NCI-H345 (cell line): ENCODE measurements at regions not wholly inside any gene's neighbourhood (a gene's known extent, or its start where the extent isn't known, plus 50 kb on each side); places are given as distances from the start of the nearest gene placed in this dataset.
"Not testable (repeated sequence)": the region's sequence is repeated elsewhere in the genome, so short reads cannot be mapped to it uniquely, and the experiment has no call there.

Experiments used
- DNase-seq: peaks from one replicate; lab custom pipeline; 2025; lab: John Stamatoyannopoulos, UW

DNA sequence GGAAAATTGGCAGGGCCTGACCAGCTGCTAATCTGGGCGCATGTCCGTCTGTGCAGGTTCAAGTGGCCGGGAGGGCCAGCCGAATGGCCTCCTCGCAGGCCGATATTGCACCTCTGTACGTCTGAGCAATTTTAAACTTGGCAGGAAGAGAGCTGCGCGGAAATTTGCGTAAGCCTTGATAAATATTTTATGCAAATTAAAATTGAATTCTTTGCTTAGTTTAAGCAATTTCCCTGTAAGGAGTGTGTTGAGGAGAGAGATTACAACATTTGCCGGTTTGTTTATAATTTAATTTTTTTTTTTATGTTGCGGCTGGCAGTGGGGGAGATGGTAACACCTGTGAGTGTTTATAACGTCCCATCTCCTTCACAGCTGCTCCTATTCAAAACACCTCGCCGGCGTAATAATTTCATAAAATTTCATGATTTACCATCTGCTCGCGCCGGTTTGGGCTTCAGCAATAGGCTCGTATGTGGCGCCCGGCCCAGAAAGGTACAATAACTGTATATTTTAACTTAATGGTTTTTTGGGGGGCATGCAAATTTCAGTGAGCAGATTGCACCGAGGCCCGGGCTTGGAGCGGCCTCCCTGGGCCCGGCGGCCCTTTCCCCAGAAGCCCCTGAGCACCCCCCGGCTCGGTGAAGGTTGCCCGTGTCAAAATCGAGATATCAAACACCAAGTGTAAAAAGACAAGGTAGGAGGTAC lies 269.4 kb upstream of the MVB12B start:
- no peak for DNase-seq

DNA sequence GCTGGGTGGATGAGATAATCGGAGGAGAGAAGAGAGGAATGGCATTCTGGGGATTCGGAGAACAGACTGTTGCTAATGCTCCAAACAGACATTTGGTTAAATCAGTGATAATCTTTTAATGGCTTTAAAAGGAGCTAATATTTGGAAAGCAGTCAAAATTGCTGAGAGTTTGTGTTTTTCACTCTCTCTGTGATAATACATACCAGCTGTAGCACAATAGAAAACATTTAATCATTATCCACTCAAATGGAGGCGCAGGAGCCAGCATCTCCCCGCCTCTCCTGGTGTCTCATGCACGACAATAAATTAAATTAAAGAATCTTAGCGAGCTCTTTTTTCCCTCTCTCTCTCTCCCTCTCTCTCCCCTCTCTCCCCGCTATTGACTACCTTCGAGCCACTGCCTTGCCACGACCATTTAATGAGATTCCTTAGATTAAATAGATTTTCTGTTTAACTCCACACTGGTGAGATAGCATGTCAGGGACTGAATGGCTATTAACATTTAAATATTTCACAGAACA lies 268.6 kb upstream of the MVB12B start:
- DNase-seq = no peak

DNA sequence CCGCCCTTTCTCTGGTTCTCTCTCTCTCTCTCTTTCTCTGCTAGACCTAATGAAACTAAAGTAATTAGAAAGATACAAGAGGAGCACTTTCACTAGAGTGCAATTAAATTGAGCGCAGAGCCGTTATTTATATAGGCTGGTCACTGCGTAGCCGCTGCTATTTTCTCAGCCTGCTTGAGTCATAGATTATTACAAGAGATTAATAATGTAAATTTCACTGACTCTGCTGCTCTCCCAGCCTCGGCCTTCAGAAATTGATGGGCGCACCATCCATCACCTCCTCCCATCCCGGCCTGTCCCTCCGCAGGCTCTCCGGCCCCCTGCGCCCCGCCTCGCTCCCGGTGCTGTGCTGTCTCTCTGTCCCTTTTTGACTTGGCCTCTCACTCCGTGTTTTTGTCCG lies 268.0 kb upstream of the MVB12B start:
- no peak for DNase-seq

DNA sequence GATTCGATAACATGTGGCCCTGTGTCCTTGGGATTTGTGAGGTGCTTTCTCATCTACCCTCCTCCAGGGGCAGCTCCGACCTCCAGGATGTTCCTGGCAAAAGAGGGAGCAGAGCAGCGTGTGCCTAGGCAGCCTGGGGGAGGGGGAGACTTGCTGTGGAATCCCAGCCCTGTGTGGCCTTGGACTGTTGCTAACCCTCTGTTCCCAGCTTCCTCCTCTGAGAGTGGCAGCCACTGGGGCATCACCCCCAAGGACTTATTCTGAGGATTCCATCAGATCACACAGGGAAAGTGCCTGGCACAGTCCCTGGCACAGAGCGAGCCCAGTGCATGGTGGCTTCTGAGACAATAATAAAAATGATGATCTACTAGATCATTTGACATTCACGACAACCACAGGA lies 265.1 kb upstream of the MVB12B start:
- DNase-seq = no peak

DNA sequence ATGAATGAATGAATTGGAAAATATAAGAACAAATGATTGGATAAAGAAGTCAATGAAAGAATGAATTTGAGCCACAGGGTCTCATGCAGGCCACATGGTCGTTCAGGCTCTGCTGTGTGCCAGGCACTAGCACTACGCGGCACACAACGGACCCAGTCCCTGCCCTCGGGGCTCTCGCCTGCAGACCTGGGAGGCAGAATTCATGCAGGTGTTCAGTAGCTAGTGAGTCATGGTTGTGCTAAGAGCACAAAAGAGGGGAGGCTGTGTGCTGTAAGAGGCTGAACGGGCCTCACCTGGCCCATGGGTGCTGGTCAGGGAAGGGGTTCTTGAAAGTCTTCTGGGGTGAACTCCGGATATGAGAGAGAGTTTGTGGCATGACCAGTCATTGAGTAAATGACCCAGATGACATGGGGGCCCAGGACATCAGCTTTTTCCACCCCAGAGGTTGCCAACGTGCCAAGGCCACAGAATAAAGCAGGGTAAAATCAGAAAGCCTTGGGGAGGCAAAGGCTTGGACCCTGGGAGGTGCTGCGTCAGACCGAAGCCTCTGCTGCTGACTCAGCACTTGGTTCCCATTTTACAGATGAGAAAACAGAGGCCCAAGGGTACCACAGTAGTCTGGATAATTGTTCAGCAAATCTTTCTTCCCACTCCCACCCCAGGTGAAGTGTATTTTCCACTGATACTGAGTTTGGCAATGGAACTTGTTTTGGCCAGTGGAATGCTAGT lies 264.3 kb upstream of the MVB12B start:
- DNase-seq = no peak

DNA sequence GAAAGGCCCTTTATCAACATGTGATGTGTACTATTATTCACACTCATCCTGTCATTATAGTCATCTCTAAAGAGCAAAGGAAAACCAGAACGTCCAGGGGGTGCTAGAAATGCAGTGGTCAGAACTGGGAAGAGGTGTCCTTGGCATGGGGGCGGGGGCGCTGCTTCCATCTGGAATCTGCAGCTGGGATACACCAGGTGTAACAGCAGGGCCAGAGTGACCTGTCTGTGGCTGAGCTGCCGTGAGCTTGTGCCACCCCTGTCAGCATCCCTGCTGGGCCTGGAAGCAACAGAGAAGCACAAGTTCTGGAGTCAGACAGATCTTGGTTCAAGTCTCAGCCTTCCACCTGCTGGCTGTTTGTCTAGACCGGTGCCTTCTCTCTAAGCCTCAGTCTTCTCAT lies 263.3 kb upstream of the MVB12B start:
- DNase-seq = no peak

DNA sequence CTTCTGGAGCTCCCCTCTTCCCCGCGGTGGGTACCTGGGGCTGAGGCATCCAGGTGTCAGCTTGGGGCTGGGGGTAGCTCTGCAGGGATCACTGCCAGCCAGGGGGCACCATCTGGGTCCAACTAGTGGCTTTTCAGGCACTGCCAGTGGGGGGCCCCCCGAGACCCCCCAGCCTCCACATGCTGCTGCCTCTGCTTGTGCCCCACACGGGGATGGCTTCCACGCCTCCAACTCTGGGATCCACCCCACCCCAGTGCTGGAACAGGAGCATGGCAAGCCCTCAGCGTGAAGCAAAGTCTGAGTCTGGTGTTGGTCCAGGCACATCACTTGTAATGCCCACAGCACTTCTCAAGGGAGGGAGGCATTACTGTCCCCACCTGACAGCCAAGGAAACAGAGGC lies 260.5 kb upstream of the MVB12B start:
- no peak for DNase-seq

DNA sequence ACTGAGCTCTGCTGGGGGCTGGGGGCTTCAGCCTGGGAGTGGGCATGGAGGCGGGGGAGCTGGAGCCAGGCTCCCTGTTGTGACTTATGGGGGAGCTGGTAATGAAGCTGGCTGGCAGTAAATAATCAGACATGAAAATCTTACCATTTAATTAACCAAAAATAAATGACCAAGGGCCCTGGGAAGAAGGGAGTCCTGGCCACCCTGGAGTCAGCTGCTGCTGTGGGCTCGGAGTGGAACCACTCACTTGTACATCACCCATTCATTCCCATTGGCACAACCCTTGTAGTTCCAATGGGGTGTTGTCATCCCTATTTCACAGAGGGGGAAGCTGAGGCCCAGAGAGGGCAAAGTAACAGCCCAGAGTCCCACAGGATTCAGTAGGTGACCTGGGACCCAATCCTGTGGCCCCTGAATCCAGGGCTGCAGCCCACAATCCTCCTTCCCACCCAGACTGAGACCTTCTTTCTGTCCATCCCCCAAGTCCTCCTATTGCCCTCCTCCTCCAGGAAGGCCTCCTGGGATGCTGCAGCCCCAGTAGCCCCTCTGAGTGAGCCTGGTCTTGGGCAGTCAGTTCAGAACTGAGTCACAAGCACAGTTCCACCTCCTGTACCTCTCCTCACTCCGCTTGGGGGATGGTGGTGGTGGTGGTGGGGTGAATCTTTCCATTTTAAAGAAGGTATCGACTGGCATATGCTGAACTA lies 259.4 kb upstream of the MVB12B start:
- DNase-seq = no peak

DNA sequence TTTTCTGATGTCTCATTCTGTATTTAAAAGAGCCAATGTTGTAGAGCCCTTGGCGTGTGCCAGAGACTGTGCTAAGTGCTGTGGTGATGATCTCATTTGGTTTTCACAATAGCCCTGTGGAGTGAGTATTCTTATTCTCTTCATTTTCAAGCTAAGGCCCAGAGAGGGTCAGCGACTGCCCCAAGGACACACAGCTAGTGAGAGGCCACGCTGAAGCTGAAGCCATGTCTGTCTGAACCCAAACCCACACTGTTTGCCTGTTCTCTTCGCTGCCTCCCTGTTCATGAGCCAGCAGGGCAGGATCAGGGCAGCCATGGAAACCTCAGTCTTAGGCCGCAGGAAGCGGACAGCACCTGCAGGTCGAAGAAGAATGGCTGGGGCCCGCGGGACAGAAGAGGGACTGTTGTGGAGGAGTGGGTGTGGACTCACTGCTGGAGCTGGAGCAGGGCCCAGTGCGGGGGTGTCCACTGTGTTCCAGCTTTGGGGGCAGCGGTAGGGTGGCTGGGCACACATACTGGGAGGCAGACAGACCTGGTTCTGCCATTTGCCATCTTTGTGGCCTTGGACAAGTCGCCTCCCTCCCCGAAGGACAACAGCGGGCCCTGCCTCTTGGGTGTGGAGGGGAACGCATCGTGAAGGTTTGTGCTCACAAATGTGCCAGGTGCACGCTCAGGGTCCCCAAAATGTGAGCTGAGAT lies 257.9 kb upstream of the MVB12B start:
- DNase-seq = no peak

DNA sequence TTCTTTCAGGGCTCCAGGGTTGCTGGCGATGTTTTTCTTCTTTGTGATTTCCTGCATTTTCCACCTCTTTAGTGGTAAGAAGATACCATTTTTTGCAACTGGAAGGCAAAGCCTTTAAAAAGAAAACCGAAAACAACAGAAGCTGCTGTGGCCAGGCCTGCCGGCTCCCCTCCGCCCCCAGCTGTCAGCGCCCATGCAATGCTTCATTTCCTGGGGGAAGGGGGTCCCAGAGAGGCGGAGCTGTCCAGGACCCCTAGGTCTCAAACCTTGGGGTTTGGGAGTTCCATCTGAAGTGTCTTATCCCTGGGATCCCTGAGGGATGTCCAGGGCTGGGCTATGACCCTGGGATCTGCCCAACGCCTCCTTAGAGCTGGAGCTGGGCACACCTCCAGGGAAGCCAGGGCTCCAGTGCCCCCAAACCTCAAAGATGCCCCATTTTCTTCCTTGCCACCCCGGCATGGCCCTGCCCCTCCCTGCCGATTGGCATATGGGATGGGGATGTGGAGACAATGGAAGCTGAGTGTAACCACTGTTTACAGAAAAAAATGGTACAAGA lies 257.2 kb upstream of the MVB12B start:
- DNase-seq = no peak

DNA sequence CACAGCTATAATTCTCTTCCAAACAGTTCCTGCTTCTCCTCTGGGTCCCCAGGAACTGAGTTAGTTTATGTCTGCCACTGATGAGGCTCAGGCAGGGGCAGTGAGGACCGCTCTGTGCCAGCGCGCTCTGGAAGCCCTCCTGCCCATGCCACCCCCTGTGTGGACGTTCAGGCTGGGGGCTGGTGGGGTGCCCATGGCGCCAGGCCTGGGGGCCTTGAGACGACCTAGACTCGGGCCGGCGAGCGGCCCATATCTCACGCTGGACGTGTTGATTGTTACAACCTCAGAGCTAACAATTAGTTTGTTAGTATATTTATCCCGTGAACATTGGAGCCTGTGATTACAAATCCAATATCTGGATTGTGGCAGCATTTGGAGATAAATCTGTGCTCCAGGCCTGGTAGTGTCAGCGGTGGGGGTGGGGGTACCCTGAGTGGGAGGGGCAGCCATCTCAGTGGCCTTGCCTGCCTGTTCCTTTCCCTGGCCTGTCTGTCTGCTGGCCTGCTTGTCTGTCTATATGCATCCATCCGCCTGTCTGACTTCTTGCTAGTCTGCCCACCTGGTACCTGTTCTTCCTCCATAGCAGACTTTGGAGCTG lies 256.5 kb upstream of the MVB12B start:
- DNase-seq = no peak

DNA sequence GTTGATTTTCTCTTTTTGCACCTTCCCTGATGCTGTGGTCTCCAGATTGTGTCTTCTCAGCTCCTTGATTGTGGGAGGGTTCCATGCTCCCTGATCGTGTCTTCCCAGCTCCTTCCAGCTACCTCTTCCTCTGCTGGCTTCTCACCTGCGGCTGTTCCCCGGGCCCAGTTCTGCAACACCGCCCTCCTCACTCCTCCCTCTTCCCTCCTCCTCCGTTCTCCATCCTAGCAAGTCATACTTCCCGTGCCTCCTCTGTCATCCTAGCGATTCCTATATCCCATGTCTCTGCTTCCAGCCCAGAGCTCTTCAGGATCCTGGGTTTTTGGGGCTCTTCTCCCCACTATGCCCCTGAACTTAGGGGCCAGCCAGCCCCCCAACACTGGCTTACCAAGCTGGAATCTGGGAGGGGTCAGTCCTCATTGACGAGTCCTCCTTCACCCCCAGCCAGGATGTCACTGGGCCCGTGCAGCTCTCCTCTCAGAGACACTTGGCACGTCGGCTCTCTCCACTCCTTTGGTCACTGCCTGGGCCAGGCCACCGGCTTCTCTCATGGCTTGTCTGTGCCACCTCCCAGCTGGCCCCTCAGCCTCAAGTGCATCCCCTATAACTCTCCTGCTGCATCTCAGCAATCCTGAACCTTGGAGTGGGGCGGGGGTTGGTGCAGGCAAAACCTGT lies 255.4 kb upstream of the MVB12B start:
- DNase-seq = no peak

DNA sequence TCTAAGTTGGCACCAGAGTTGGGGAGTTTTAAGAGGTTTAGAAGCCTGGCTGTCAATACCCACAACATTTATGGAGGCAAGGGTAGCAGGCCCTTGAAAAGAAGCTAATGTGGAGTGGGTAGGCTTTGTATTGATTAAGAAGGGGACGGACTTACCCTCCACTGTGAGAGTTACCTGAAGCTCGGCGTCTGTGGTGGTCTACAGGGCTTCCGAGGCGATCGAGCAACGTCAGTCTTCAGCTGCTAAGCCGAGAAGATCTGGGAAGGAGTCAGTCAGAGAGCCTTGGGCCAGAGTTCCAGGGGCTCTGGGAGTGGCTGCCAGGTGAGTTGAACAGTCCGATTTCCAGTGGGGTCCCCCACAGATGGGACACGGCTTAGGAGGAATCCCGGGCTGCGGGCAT lies 249.0 kb upstream of the MVB12B start:
- not testable (repeated sequence) for DNase-seq

DNA sequence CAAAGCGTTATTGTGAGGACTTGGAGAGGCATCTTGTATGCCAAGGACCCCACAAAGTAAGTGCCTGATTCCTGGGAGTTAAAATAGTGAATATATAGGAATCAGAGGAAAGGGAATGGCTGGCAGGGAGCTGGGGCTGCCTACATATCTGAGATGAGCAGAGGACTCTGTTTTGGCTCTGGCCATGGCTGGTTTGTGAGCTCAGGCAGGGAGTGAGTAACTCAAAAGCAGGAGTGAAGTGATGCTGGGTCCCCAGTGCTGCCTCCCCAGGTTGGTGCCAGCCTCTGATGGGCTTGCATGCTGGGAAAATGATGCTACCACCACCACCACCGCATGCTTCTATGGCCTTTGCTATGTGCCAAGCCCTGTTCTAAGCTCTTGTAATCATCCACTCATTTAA lies 246.0 kb upstream of the MVB12B start:
- no peak for DNase-seq

DNA sequence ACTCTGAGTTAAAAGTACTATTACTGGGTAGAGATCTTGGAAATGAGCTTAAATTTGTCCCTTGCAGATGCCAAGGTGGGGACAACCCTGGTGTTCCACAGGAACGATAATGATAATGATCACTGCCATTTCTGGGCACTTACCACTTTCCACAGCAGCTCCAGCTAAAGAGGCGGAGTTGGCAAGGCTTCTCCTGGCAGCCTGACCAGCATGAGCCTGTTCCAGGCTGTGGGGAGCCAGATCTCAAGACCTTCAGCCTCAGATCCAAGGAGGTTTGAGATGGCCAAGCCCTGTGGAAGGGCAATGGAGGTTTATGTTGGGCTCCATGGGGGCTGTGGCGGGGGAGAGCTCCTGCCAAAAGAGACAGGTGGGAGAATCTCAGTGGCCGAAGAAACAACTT lies 244.9 kb upstream of the MVB12B start:
- DNase-seq = no peak

DNA sequence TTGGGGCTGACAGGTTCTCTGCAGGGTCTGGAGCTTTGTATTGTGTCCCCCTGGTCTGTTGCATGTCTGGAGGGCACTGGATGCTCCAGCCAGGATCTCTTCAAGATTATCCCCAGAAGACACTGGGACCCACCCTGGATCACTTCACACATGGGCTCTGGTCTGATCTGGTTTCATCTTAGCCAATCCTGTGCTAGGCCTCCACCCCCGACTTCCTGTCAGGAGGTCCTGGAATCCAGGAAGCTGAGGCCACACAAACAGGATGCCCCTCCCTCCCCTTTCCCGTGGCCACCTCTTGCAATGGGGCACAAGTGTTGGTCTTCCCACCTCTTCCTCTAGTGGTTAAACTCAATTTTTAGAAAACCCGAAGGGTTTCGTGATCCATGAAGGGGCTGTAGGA lies 242.6 kb upstream of the MVB12B start:
- DNase-seq = no peak

DNA sequence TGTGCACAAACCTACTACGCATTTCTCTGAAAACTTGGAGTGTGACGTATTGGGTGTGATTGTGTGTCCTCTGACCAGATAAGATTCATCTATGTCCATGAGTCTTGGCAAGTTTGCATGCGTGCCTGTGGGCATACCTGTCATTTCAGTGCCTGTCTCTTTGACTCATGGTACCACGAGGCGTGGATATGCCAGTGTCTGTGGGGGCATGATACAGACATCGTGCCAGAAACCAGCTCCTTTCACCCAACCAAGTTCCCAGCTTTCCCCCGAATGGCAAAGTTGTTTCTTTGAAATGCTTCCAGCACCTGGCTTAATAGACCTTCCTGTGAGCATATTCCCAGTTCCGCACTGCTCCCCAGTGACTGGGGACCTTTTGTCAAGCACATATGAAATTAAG lies 241.9 kb upstream of the MVB12B start:
- no peak for DNase-seq

DNA sequence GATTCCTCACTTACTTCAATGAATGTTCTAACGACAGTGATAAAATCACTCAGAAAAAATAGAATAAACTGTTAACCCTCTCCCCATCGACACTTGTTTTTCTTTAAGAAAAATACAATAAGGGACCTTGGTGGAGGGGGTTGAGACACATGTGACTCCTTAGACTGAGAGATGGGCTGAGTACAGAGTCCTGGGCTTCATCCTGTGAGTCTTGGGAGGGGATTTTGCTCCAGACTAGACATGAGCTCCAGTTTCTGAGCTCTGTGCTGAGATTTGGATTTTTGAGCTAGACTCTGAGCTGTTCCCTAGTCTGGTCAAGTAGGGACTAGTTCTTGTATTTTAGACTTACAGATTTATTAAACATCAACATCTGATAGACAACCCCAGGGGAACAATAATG lies 241.5 kb upstream of the MVB12B start:
- no peak for DNase-seq

DNA sequence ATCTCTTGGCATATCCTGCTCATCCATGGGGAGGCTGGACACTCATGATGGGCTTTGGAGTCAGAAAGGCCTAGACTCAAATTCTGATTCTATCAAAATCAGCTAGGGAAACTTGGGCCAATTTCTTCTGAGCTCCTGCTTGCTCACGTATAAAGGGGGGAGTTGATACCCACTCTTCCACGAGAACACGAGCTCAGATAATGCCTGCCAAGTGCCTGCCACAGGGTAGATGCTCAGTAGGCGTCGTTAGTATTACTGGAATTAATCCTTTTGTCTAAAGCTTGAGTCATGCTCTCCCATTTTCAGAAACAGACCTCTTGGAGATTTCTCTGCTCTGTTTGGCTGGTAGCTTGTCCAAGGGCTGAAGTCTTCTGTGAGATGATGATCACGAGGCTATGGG lies 238.3 kb upstream of the MVB12B start:
- DNase-seq = no peak

DNA sequence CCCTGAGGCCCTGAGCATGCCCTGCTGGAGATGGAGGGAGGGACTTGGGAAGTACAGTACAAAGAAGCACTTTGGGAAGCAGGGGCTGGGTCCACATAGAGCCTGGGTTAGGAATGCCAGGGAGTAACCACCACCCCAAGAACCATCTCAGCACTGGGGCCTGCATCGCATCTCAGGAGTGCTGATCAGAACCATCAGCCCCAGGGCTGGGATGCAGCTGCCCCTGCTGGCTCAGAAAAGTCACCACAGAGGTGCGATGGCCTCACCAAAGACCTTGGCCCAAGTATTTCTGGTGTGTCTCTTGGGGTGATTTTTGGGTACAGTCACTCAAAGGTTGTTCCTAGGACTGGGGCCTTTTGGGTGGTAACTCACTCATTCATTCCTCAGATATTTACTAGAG lies 236.8 kb upstream of the MVB12B start:
- DNase-seq = no peak

DNA sequence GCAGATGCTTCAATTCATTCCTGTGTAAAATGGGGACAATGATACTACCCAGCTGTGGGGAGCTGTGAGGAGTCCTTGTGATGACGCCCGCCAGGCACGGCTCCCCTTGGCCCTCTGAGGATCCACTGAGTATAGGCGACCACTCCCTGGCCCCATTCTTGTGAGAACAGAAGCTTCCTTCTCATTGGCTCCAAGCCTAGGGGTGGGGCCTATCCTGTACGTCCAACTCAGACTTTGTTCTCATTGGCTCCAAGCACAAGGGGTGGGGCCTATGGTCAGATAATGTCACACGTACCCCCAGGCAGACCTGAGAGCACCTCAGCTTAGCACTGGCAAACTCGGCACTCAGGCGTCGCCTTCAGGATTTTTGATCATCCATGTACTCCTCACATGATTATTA lies 232.9 kb upstream of the MVB12B start:
- no peak for DNase-seq
